K562 (cell line): ENCODE measurements at regions not wholly inside any gene's neighbourhood (a gene's known extent, or its start where the extent isn't known, plus 50 kb on each side); places are given as distances from the start of the nearest gene placed in this dataset.

ENCODE experiments used
- ATAC-seq: fragments of 200-7000 bp; cut with Tn5 transposase; 3 replicates; pipeline ENCODE4 v1.9.1; 2020; ENCODE audit warnings: moderate library complexity
- BruUV-seq: library from RNA; stranded (reverse); fragments of 400-500 nt; replicated peaks from 2 replicates; lab custom pipeline; 2021; lab: Mats Ljungman, UMichigan
- CTCF ChIA-PET: fragments of 300-600 bp; formaldehyde crosslinking; extraction: SDS; loops from one replicate; lab custom pipeline; 2021; ENCODE audit warnings: low intra/inter-chr PET ratio; lab: Yijun Ruan, JAX
- POLR2A ChIA-PET: fragments of 300-600, 350-650 bp; sonication (Branson Sonifier 250); formaldehyde crosslinking; extraction: SDS; loops from one replicate; lab custom pipeline; 2021; ENCODE audit warnings: antibody characterized with exemption, inconsistent platforms; lab: Yijun Ruan, JAX
- DNase-seq, 4 experiments: peaks; one replicate each; pipeline versions ENCODE4 v3.0.0 to v3.0.0-alpha.2; 2011 to 2018; ENCODE audit warnings: low spot score in 3 of 4, mixed read lengths in 3 of 4; ENCODE audit errors: extremely low read depth in 1 of 4
- FAIRE-seq: peaks from 2 replicates; lab custom pipeline; 2011; peaks lifted over from hg19 to GRCh38; lab: Jason Lieb, UNC
- H2AFZ ChIP-seq: 2 replicates; pipeline ENCODE4 v1.6.0; 2011; ENCODE audit warnings: low read depth, low read length, control low read depth, inconsistent platforms
- H3K27ac ChIP-seq: fragments of 200-600 bp; 3 replicates; pipeline ENCODE4 v1.8.0; 2011; ENCODE audit warnings: low read depth, mild to moderate bottlenecking, control low read depth, inconsistent platforms, low read length, moderate library complexity, mixed read lengths; ENCODE audit errors: extremely low read depth
- H3K27me3 ChIP-seq, 2 experiments: fragments of 300-600 bp in 1 of 2; 2 replicates in 1 of 2; 3 replicates in 1 of 2; pipeline versions ENCODE4 v1.6.0 to v1.8.0; 2011; ENCODE audit warnings: inconsistent platforms in 2 of 2, low read length in 2 of 2, mild to moderate bottlenecking in 1 of 2, mixed read lengths in 1 of 2, moderate library complexity in 1 of 2; ENCODE audit not compliant: control insufficient read depth in 2 of 2, insufficient read depth in 2 of 2
- H3K36me3 ChIP-seq: fragments of 300-600 bp; 3 replicates; pipeline ENCODE4 v1.8.0; 2011; ENCODE audit warnings: mild to moderate bottlenecking, low read length, inconsistent platforms; ENCODE audit not compliant: control insufficient read depth, insufficient read depth
- H3K4me1 ChIP-seq, 2 experiments: fragments of 200-600 bp in 1 of 2; replicated peaks in 1 of 2; 2 replicates in 1 of 2; 3 replicates in 1 of 2; pipeline versions ENCODE4 v1.5.1 to v1.8.0; 2011; ENCODE audit warnings: inconsistent platforms in 2 of 2, low read length in 2 of 2, mild to moderate bottlenecking in 1 of 2, mixed read lengths in 1 of 2, moderate library complexity in 1 of 2; ENCODE audit not compliant: control insufficient read depth in 2 of 2, insufficient read depth in 2 of 2
- H3K4me2 ChIP-seq: 2 replicates; pipeline ENCODE4 v1.6.1; 2011; ENCODE audit warnings: low read length, control low read depth, inconsistent platforms, mixed read lengths; ENCODE audit not compliant: insufficient read depth
- H3K4me3 ChIP-seq: fragments of 200-600 bp; sonication (generic), shearing (Covaris generic); 2 replicates; pipeline ENCODE4 v1.5.1; 2016; ENCODE audit warnings: control low read depth, inconsistent platforms
- H3K79me2 ChIP-seq: fragments of 200-600 bp; 3 replicates; pipeline ENCODE4 v1.8.0; 2011; ENCODE audit warnings: low read length, inconsistent platforms; ENCODE audit not compliant: control insufficient read depth, insufficient read depth
- H3K9ac ChIP-seq, 2 experiments: 2 replicates each; pipeline versions ENCODE4 v1.6.0 to v1.6.1; 2011; ENCODE audit warnings: low read depth in 2 of 2, low read length in 2 of 2, control low read depth in 1 of 2, inconsistent platforms in 1 of 2, mild to moderate bottlenecking in 1 of 2, mixed read lengths in 1 of 2; ENCODE audit not compliant: insufficient read depth in 1 of 2
- H3K9me1 ChIP-seq: one replicate; pipeline ENCODE4 v1.6.0; 2011; ENCODE audit warnings: inconsistent platforms, mild to moderate bottlenecking, low read length, moderate library complexity; ENCODE audit not compliant: control insufficient read depth, insufficient read depth
- H3K9me3 ChIP-seq: replicated peaks from 2 replicates; pipeline ENCODE4 v1.5.1; 2011; ENCODE audit warnings: low read depth, low read length, inconsistent platforms; ENCODE audit not compliant: control insufficient read depth, insufficient read depth
- H4K20me1 ChIP-seq: replicated peaks from 2 replicates; pipeline ENCODE4 v1.6.1; 2011; ENCODE audit warnings: low read length, inconsistent platforms, mixed read lengths; ENCODE audit not compliant: control insufficient read depth, insufficient read depth
- CBX8 ChIP-seq: fragments of 200-600 bp; sonication (generic); IDR thresholded peaks from 2 replicates; pipeline ENCODE4 v1.6.1; 2012; ENCODE audit warnings: borderline replicate concordance, mixed run types, low read depth, mild to moderate bottlenecking, moderate library complexity, mixed read lengths, low read length, control low read depth, inconsistent platforms; ENCODE audit not compliant: poor library complexity, severe bottlenecking; ENCODE audit errors: extremely low read depth
- ESRRB ChIP-seq: fragments of 250-450 bp; sonication (Bioruptor Pico); IDR thresholded peaks from 2 replicates; pipeline ENCODE4 v1.5.0; 2020; ENCODE audit warnings: mild to moderate bottlenecking, moderate library complexity, borderline replicate concordance
- MAFF ChIP-seq: IDR thresholded peaks from 2 replicates; pipeline ENCODE4 v1.6.1; 2012; ENCODE audit warnings: low read length, improper control_type of control experiment
- NCOA2 ChIP-seq, 2 experiments: fragments of 450-650 bp; IDR thresholded peaks; 2 replicates each; pipeline ENCODE4 v1.6.1; 2018; ENCODE audit warnings: mild to moderate bottlenecking in 2 of 2, moderate library complexity in 1 of 2; ENCODE audit not compliant: partially characterized antibody in 2 of 2
- SMC3 ChIP-seq: conservative IDR thresholded peaks from 2 replicates; pipeline ENCODE4 v1.6.1; 2011; ENCODE audit warnings: low read depth, low read length, improper control_type of control experiment; ENCODE audit not compliant: insufficient read depth
- STAG1 ChIP-seq: sonication (generic); formaldehyde crosslinking; IDR thresholded peaks from 2 replicates; pipeline ENCODE4 v1.5.0; 2020; ENCODE audit warnings: missing genetic modification reagents, borderline replicate concordance
- TEAD1 ChIP-seq, 2 experiments: fragments of 450-650 bp in 1 of 2; sonication (generic) in 1 of 2; formaldehyde crosslinking; IDR thresholded peaks; 2 replicates each; pipeline versions ENCODE4 v1.4.0 to v1.8.0; 2020 to 2022; ENCODE audit warnings: mild to moderate bottlenecking in 2 of 2, missing genetic modification reagents in 1 of 2
- ZC3H11A ChIP-seq: IDR thresholded peaks from 2 replicates; pipeline ENCODE4 v1.6.1; 2012; ENCODE audit warnings: low read depth, low read length, improper control_type of control experiment
- ZNF217 ChIP-seq: sonication (generic); formaldehyde crosslinking; IDR thresholded peaks from 2 replicates; pipeline ENCODE4 v1.8.0; 2022; ENCODE audit warnings: mild to moderate bottlenecking, missing genetic modification reagents
- ZNF586 ChIP-seq: fragments of 450-650 bp; formaldehyde crosslinking; conservative IDR thresholded peaks from 2 replicates; pipeline ENCODE4 v1.4.0; 2020; ENCODE audit warnings: mild to moderate bottlenecking, moderate library complexity
- WGBS: fragments of 100-300 bp; shearing (Covaris generic); methylation state at CpG from one replicate; pipeline ENCODE4 v1.1.6; 2016; ENCODE audit warnings: low coverage, mixed read lengths; ENCODE audit not compliant: insufficient coverage; ENCODE audit errors: missing lambda C conversion rate; 5-methylcytosine and 5-hydroxymethylcytosine counted together
- in situ Hi-C: fragments of 300-500 bp; cut with MboI; formaldehyde crosslinking; loops from 4 replicates; pipeline ENCODE4 v1.15.0; 2018; ENCODE audit warnings: inconsistent platforms, mixed read lengths
- intact Hi-C: fragments of 100-400 bp; cut with micrococcal nuclease; formaldehyde crosslinking; loops from 2 replicates; pipeline ENCODE4 v1.14.2; 2022

- H3K79me2 ChIP-seq = no peaks in the 10 kb centered on the region
- H3K4me3 ChIP-seq = no peak overlapping the region
- in situ Hi-C loops = no loop called here
- 0 out of 2 replicates have a peak, but pooled peaks cover 3% of the 10 kb centered on the region for H3K9me3 ChIP-seq
- DNase-seq = no peak
- no peak for TF ChIP-seq ZC3H11A
- TF ChIP-seq MAFF = peak; percentile 34
- TF ChIP-seq SMC3 = no peak
- TF ChIP-seq NCOA2 (IDR thresholded peaks at IDR 0.05; ENCODE audit: partially characterized antibody in 2 of 2) = no peak
- no peak for TF ChIP-seq ZNF217
- no peak for TF ChIP-seq ZNF586 (CRISPR knock-in tag)
- no peak for TF ChIP-seq CBX8
- intact Hi-C loops = no loop called here
- no peaks in the 10 kb centered on the region for H3K4me1 ChIP-seq
- ATAC-seq = no peak
- no peaks in the 10 kb centered on the region for H3K27me3 ChIP-seq
- no peak overlapping the region for H2AFZ ChIP-seq
- no peaks in the 10 kb centered on the region for H3K9me1 ChIP-seq
- no peaks in the 10 kb centered on the region for H4K20me1 ChIP-seq
- H3K9ac ChIP-seq = no peak overlapping the region
- no peak overlapping the region for H3K27ac ChIP-seq
- no peak overlapping the region for H3K4me2 ChIP-seq
- CTCF ChIA-PET = no interaction called here
- POLR2A ChIA-PET = no interaction called here
- BruUV-seq = no TSS peak
- H3K36me3 ChIP-seq = no peaks in the 10 kb centered on the region
- WGBS = 0% methylated on average over 2 of the region's 2 CpGs
- no peak for FAIRE-seq
Measured at GRCh38 chr6:9464583-9464982, 950.3 kb downstream of the TFAP2A start.

GRCh38 chr6:9463311-9463710 lies 951.6 kb downstream of the TFAP2A start:
- Histone ChIP-seq H3K27ac (no peak overlapping the region), H4K20me1 (no peaks in the 10 kb centered on the region), H3K9me1 (no peaks in the 10 kb centered on the region), H3K9me3 (0 out of 2 replicates have a peak, but pooled peaks cover 3% of the 10 kb centered on the region), H3K4me3 (no peak overlapping the region), H3K4me1 (no peaks in the 10 kb centered on the region), H2AFZ (no peak overlapping the region), H3K9ac (no peak overlapping the region), H3K27me3 (no peaks in the 10 kb centered on the region), H3K4me2 (no peak overlapping the region), H3K36me3 (no peaks in the 10 kb centered on the region), H3K79me2 (no peaks in the 10 kb centered on the region)
- DNase-seq (no peak), FAIRE-seq (no peak), ATAC-seq (no peak)
- no peak for TF ChIP-seq ESRRB (CRISPR knock-in tag)
- TF ChIP-seq TEAD1 (CRISPR knock-in tag; IDR thresholded peaks at IDR 0.05) = no peak
- TF ChIP-seq STAG1 (CRISPR knock-in tag) = no peak
- 0% methylated on average over 4 of the region's 4 CpGs for WGBS
- POLR2A ChIA-PET = no interaction called here
- BruUV-seq = no TSS peak
- in situ Hi-C loops (no loop called here), intact Hi-C loops (no loop called here)
- CTCF ChIA-PET = no interaction called here
